ENCODE measurements at regions not wholly inside any gene's neighbourhood (a gene's known extent, or its start where the extent isn't known, plus 50 kb on each side); places are given as distances from the start of the nearest gene placed in this dataset.

GRCh38 chr4:59647011-59647410 is 1553.1 kb upstream of the ADGRL3 start:
- TF ChIP-seq POLR2A (IDR thresholded peaks at IDR 0.05) (no peak), CTCF (IDR thresholded peaks at IDR 0.05) (no peak), EP300 (IDR thresholded peaks at IDR 0.05) (no peak), POLR2AphosphoS5 (IDR thresholded peaks at IDR 0.05) (no peak)
- H3K27ac ChIP-seq, result no peak overlapping the region
- no peak for DNase-seq
- no peaks in the 10 kb centered on the region for H3K36me3 ChIP-seq
- 71 to 78% methylated on average over 2 of the region's 2 CpGs for WGBS, 2 donors
- intact Hi-C loops (cut with DNase I), result no loop called here
- H3K9me3 ChIP-seq, result no peaks in the 10 kb centered on the region
- no peak overlapping the region for H3K4me3 ChIP-seq
- no peaks in the 10 kb centered on the region for H3K4me1 ChIP-seq
- H3K27me3 ChIP-seq, result no peaks in the 10 kb centered on the region

GRCh38 chr4:59647500-59647899 is 1552.6 kb upstream of the ADGRL3 start:
- no peak overlapping the region for H3K27ac ChIP-seq
- H3K9me3 ChIP-seq, result no peaks in the 10 kb centered on the region
- TF ChIP-seq CTCF (IDR thresholded peaks at IDR 0.05) (no peak), POLR2AphosphoS5 (IDR thresholded peaks at IDR 0.05) (no peak), EP300 (IDR thresholded peaks at IDR 0.05) (no peak)
- H3K4me3 ChIP-seq, result no peak overlapping the region
- DNase-seq, result no peak
- intact Hi-C loops (cut with DNase I), result no loop called here
- H3K4me1 ChIP-seq, result no peaks in the 10 kb centered on the region
- no peaks in the 10 kb centered on the region for H3K27me3 ChIP-seq
- H3K36me3 ChIP-seq, result no peaks in the 10 kb centered on the region

DNA sequence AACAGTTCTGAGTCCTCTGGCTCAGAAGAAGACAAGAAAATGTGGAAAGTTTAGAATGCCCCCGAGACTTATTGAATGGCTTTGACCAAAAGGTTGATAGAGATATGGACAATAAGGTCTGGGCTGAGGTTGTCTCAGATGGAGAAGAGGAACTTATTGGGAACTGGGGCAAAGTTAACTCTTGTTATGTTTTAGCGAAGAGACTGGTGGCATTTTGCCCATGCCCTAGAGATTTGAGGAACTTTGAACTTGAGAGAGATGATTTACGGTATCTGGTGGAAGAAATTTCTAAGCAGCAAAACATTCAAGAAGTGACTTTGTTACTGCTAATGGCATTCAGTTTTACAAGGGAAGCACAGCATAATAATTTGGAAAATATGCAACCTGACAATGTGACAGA is 1549.3 kb upstream of the ADGRL3 start:
- no peaks in the 10 kb centered on the region for H3K27me3 ChIP-seq
- intact Hi-C loops (cut with DNase I), result no loop called here
- DNase-seq, result no peak
- TF ChIP-seq CTCF (IDR thresholded peaks at IDR 0.05), result no peak
- no peak for TF ChIP-seq EP300 (IDR thresholded peaks at IDR 0.05)
- TF ChIP-seq POLR2AphosphoS5 (IDR thresholded peaks at IDR 0.05), result no peak
- TF ChIP-seq POLR2A (IDR thresholded peaks at IDR 0.05), result no peak
- 53 to 69% methylated on average over 3 of the region's 3 CpGs for WGBS, 2 donors
- no peaks in the 10 kb centered on the region for H3K36me3 ChIP-seq
- no peaks in the 10 kb centered on the region for H3K9me3 ChIP-seq
- H3K27ac ChIP-seq, result no peak overlapping the region
- no peak overlapping the region for H3K4me3 ChIP-seq
- H3K4me1 ChIP-seq, result no peaks in the 10 kb centered on the region

GRCh38 chr4:59655996-59656395 is 1544.1 kb upstream of the ADGRL3 start:
- Histone ChIP-seq H3K9me3 (no peaks in the 10 kb centered on the region), H3K36me3 (no peaks in the 10 kb centered on the region), H3K27ac (no peak overlapping the region), H3K27me3 (no peaks in the 10 kb centered on the region), H3K4me3 (no peak overlapping the region), H3K4me1 (no peaks in the 10 kb centered on the region)
- intact Hi-C loops (cut with DNase I), result no loop called here
- 82 to 89% methylated on average over 4 of the region's 4 CpGs for WGBS, 2 donors
- TF ChIP-seq POLR2AphosphoS5 (IDR thresholded peaks at IDR 0.05), result no peak
- no peak for TF ChIP-seq EP300 (IDR thresholded peaks at IDR 0.05)
- no peak for TF ChIP-seq POLR2A (IDR thresholded peaks at IDR 0.05)
- TF ChIP-seq CTCF (IDR thresholded peaks at IDR 0.05), result no peak
- no peak for DNase-seq

DNA sequence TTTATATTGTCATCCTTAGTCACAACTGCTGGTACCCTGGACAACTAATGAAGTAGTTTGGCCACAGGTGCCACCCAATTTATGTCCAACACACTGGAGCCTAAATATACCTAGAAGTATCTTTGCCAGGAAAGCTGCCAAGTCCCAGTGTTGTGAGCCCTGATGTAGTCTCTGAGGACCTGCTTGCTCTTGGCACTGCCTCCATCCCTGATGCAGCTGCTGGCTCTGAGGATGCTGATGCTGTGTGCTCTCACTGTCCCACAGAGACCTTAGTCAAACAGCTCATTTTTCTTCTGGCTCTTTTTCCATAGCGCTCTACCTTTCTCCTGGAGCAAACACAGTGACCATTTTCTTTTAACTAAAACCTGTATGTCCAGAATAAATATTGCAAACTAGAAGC is 1535.4 kb upstream of the ADGRL3 start:
- Histone ChIP-seq H3K36me3 (no peaks in the 10 kb centered on the region), H3K4me1 (no peaks in the 10 kb centered on the region), H3K27me3 (no peaks in the 10 kb centered on the region), H3K4me3 (no peak overlapping the region), H3K9me3 (no peaks in the 10 kb centered on the region), H3K27ac (no peak overlapping the region)
- DNase-seq, result no peak
- TF ChIP-seq EP300 (IDR thresholded peaks at IDR 0.05) (no peak), POLR2A (IDR thresholded peaks at IDR 0.05) (no peak), POLR2AphosphoS5 (IDR thresholded peaks at IDR 0.05) (no peak)
- intact Hi-C loops (cut with DNase I), result no loop called here
- 93 to 96% methylated on average over 1 of the region's 1 CpG for WGBS, 2 donors

Data from sigmoid colon (tissue), 6 donors.